ENCODE measurements at regions not wholly inside any gene's neighbourhood (a gene's known extent, or its start where the extent isn't known, plus 50 kb on each side); places are given as distances from the start of the nearest gene placed in this dataset.

DNA sequence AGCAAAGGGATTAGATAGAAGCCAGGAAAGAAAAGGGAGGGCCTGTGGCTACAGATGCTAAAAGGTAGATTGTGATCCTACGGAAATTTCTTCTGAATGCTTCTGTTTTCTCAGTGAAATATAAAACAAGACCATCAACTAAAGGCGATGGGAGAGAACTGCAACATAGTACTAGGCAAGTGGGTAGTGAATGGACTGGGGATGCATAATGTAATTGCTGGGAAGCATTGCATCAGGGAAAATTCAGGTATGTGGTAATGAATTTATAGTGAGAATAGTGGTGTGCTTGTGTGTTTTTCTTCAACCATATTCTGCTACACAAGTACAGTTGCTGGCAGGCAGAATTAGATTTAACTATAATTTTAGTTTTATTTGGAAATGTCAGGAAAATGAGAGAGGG lies 156.6 kb downstream of the OPN5 start:
- H3K4me3 ChIP-seq (ENCODE audit: low read length), result no peak overlapping the region
- no peak for DNase-seq (ENCODE audit: low read depth, low spot score)

DNA sequence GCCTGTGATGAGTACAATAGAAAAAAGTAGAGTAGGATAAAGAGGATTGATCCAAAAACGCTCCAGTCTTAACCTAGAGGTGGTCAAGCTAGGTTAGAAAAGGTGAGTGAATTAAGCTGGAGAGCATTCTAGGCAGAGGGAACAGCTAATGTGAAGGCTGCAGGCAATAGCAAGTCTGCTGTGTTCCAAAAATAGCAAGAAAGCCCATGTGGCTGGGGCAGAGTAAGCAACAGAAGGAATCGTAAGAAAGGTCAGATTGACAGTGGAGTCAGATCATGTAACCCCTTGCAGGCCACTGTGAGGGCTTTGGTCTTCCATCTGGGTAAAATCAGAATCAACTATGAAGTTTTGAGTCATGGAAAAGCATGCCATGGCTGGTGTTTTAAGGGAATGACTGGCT lies 155.0 kb downstream of the OPN5 start:
- H3K4me3 ChIP-seq (ENCODE audit: low read length), result no peak overlapping the region
- no peak for DNase-seq (ENCODE audit: low read depth, low spot score)

DNA sequence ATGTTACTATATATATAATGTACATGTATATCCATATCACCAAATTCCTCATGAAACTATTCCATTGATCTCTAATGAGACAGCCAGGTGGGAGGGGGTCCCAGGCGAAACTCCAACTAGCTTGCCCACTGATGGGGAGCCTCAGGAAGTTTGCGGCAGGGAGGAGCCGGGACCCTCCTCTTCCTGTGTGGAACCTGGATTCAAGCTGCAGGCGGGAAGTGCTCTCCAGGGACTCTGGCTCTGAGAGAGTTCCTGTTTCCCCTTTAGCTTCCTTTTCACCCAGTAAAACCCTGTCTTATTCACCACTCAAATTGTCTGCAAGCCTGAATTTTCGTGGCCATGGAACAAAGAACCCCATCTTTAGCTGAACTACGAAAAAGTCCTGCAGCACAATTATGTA lies 152.2 kb downstream of the OPN5 start:
- H3K4me3 ChIP-seq (ENCODE audit: low read length), result no peak overlapping the region
- no peak for DNase-seq (ENCODE audit: low read depth, low spot score)

DNA sequence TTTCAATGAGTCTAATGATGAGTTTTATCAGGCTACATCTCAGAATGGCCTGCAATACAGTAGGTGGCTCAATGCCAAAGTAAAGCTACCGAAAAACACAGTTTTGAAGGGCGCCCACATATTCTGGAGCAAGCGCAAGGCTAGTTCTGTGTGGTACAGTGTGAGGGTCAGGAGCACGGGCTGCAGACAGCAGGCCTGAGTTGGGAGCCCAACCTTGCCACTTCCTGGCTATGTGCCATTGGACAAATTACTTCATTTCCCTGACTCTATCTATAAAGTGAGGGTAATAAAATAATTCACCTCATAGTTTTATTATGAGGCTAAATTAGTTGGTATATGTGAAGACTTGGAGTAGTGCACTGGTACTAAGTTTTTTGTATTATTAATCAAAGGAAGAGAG lies 150.7 kb downstream of the OPN5 start:
- DNase-seq (ENCODE audit: low read depth, low spot score), result no peak
- H3K4me3 ChIP-seq (ENCODE audit: low read length), result no peak overlapping the region

DNA sequence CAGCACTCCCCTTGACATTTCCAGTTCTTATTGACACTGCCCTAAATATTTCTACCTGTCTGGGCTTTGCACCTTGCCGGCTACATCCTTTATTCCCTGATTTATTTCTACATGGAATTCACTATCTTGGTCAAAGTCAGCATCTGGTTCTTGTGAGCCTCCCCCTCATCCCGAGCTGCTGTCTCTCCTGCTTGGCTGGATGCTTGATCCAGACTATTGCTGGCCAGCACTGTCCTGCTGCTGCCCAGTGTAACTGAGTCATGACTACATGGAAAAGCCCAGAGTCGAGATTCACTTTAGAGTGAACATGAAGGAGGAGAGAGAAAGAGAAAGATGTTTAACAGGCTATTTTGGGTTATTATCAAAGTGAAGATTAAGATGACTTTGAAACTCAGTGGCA lies 142.2 kb downstream of the OPN5 start:
- no peak for DNase-seq (ENCODE audit: low read depth, low spot score)
- no peak overlapping the region for H3K4me3 ChIP-seq (ENCODE audit: low read length)

DNA sequence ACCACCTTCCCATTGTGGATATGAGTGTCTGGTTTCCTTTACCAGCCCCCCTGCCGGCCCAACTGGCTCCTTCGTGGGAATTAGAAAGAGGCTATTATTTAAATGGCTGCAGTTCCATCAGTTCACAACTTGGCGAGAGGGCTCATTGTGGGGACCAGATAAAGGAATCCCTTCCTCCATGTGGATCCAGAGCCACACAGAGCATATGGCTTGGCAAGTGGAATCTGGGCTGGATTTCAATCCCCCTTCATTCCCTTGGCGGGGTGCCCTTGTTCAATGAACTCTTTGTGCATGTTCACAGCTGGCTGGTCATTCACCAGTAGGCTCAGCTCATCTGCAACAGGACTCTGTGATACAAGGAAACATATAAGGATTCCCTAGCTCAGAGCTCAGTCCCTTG lies 140.6 kb downstream of the OPN5 start:
- no peak for DNase-seq (ENCODE audit: low read depth, low spot score)
- H3K4me3 ChIP-seq (ENCODE audit: low read length), result no peak overlapping the region

DNA sequence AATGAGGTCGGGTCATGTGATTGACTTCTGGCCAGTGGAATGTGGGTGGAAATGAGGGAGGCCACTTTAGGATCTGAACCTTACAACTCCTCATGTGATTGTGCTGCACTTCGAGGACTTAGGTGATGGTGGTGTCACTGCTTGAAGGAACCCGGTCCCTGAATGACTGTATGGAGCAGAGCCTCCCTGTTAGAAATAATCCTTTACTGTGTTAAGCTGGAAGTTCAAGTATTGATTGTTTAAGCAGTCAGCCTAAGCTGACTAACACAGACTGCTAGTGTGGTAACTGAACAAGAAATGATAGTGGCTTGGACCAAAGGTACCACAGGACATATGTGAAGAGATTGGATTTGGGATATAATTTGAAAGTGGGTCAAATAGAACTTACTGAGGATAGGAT lies 138.0 kb downstream of the OPN5 start:
- DNase-seq (ENCODE audit: low read depth, low spot score), result no peak

DNA sequence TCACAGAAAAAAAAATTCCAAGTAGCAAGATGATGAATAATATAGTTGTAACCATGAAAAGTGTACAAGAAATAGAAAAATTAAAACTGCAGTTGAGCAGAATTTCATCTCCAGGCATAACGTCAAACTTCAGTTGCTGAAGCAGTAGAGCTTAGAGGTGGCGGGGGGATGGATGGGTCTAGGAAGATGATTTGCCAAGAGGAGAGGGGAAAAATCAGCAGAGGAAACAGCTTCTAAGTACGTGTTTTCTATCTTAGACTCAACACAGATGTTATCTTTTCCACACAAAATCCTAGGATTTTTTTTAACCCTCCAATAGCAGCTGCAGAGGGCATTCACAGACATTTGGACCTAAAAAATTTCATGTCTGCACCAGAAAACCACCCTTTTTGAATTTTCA lies 136.0 kb downstream of the OPN5 start:
- no peak overlapping the region for H3K4me3 ChIP-seq (ENCODE audit: low read length)
- no peak for DNase-seq (ENCODE audit: low read depth, low spot score)

More for the DNA sequence above, 138.0 kb downstream of the OPN5 start:
- no peak overlapping the region for H3K4me3 ChIP-seq (ENCODE audit: low read length)

DNA sequence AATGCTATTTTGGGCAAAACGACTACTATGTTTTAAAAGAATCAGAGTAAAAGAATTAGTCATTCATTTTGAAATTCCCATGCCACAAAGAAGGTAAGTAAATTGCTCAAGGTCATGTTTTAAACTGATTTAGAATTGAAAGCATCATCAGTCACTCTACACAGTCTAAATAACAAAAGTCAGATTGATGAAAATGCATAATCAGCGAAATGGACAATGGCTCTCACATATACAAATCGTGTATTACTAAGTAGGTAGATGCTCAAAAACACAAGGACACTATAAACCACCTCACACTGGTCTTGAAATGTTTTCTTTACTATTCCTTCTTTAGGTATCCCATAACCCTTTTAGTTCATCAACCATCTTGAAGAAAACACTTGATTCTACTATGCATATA lies 135.4 kb downstream of the OPN5 start:
- DNase-seq (ENCODE audit: low read depth, low spot score), result no peak
- H3K4me3 ChIP-seq (ENCODE audit: low read length), result no peak overlapping the region

DNA sequence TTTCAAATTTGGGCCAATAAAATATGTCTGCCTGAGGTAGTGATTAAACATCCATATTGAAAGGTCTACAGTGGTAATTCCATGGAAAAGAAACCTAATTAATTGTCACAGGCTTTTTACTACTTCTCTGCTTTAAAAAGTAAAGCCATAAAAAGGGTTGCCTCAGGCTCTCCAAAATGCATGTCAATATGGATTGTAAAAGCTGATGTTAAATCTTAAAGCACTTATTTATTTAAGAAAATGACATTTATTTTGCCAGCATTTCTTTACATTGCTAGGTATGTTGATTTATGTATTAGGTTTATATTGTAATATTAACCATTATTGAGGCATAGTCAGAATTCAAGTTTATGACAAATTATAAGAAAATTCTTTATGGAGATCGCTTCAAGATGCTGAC lies 133.2 kb downstream of the OPN5 start:
- no peak for DNase-seq (ENCODE audit: low read depth, low spot score)
- no peak overlapping the region for H3K4me3 ChIP-seq (ENCODE audit: low read length)

DNA sequence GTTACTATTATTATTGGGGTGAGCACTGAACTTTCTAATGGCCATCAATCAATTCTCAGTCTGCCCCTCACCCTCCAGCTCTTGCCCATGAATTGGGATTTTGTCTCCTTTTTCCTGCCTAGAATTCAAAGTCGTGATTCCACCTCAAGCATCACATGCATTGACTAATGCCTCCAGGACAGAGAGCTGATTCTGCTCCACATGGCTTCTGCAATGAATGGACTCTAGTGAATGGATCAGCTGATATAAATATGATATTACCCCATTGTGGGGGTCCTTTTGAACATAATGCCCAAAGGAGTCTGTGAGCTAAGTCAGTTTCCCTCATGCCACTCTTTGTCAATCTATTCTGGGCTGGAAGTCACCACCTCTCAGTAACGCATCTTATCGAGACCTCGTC lies 126.4 kb downstream of the OPN5 start:
- no peak overlapping the region for H3K4me3 ChIP-seq (ENCODE audit: low read length)
- no peak for DNase-seq (ENCODE audit: low read depth, low spot score)

DNA sequence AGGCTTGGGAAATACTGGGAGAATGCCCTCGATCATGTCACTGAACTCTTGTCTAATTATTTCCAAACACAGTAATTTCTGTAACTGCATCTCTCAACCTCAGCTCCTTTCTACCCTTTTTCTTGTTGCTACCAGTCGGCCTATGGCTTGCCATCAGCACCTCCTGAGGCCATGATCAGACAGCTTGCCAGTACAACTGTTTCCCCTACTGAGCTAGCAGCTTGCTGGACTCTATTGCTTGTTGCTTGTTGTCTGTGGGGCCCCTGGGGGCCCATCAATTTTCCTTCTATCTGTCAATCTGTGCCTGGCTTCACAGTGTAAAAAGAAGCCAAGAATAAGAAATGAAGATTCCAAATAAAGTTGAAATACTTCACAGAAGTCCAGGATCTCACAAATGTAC lies 123.9 kb downstream of the OPN5 start:
- DNase-seq (ENCODE audit: low read depth, low spot score), result no peak

DNA sequence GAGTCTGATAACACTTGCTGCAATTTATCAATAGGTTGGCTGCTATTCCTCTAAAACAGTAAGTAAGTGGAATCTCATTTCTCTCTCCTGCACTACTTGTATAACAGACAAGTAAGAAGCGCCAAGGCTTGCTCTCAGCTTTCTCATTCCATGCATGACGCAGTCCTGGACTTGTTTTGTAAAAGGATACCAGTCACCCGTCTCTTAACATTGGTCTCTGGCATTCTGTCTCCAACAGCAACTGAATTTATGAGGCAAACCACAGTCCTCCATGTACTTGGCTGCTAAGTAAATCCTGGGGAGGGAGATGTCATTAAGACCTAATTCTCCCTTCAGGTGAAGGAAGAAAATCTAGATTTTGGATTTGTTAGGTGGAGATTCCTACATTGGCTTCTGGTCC lies 115.4 kb downstream of the OPN5 start:
- no peak overlapping the region for H3K4me3 ChIP-seq (ENCODE audit: low read length)
- no peak for DNase-seq (ENCODE audit: low read depth, low spot score)

More for the DNA sequence above, 123.9 kb downstream of the OPN5 start:
- H3K4me3 ChIP-seq (ENCODE audit: low read length), result no peak overlapping the region

DNA sequence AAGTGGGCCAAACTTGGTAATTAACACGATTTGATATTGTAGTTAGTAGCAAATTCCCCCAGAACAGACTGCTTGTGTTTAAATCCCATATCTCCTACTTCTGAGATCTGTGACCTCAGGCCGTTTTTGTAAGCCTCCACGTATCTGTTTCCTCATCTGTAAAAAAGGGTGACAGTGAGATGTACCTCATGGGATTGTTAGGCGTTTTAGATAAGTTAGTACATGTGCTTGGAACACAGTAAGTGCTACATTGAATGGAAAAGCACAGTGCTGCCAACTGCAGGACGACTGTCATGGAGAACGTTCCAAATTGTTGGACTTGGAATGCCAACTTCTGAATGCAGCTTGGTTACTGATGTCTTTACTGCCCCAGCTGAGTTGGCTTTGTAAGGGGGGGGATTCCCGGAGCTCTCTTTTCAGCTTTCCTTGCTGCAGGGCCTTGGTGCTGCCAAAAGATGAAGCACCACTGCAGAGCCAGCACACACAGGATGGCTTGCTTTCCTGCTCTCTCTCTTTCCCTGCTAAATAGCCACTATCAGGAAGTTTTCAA lies 108.6 kb downstream of the OPN5 start:
- no peak overlapping the region for H3K4me3 ChIP-seq (ENCODE audit: low read length)
- no peak for DNase-seq (ENCODE audit: low read depth, low spot score)

DNA sequence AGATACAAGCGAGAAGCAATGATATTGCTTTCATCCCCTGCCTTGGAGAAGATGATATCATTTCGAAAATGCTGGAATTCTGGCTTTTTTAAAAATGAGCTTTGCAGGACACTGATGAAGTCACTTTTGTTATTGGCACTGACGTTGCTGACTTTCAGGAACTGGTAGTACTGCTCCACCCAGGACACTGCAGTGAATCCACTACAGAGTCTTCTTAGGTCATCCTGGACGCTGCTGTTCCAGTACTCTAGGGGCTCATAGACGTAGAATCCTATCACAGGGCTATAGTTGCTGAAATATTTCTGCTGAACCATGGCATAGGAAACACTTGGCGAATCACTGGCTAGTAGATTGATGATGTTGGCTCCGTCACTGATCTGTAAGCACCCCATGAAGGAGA lies 97.2 kb downstream of the OPN5 start:
- DNase-seq (ENCODE audit: low read depth, low spot score), result no peak
- no peak overlapping the region for H3K4me3 ChIP-seq (ENCODE audit: low read length)

Measured in Jurkat, Clone E6-1 (cell line).